GM18868 (cell line): ENCODE measurements at regions not wholly inside any gene's neighbourhood (a gene's known extent, or its start where the extent isn't known, plus 50 kb on each side); places are given as distances from the start of the nearest gene placed in this dataset.

Source experiments
- ATAC-seq: cut with Tn5 transposase; IDR thresholded peaks from one replicate; pipeline ENCODE4 v1.9.1; 2021; ENCODE audit warnings: mild to moderate bottlenecking, moderate library complexity; ENCODE audit not compliant: unreplicated experiment

- no peak for ATAC-seq
Observed at GRCh38 chr10:29925771-29926692, 133.4 kb downstream of the JCAD start.

GRCh38 chr10:29924436-29924835 is 134.9 kb downstream of the JCAD start:
- ATAC-seq = no peak

GRCh38 chr10:29923416-29923965 is 135.9 kb downstream of the JCAD start:
- no peak for ATAC-seq

- no peak for ATAC-seq
Observed at GRCh38 chr10:29922892-29923291, 136.5 kb downstream of the JCAD start.

- no peak for ATAC-seq
Observed at GRCh38 chr10:29922226-29922625, 137.2 kb downstream of the JCAD start.

GRCh38 chr10:29921071-29921446 is 138.3 kb downstream of the JCAD start:
- no peak for ATAC-seq

- no peak for ATAC-seq
Observed at GRCh38 chr10:29920408-29921070, 138.8 kb downstream of the JCAD start.

- no peak for ATAC-seq
Observed at GRCh38 chr10:29918623-29919400, 140.6 kb downstream of the JCAD start.

GRCh38 chr10:29917311-29917710 is 142.1 kb downstream of the JCAD start:
- ATAC-seq = no peak

GRCh38 chr10:29916669-29917068 is 142.7 kb downstream of the JCAD start:
- ATAC-seq = no peak

GRCh38 chr10:29914986-29915785 is 144.2 kb downstream of the JCAD start:
- no peak for ATAC-seq

GRCh38 chr10:29908962-29909361 is 150.4 kb downstream of the JCAD start:
- no peak for ATAC-seq

GRCh38 chr10:29900865-29901264 is 158.5 kb downstream of the JCAD start:
- ATAC-seq = no peak

GRCh38 chr10:29897999-29898716 is 161.2 kb downstream of the JCAD start:
- no peak for ATAC-seq

GRCh38 chr10:29897430-29897829 is 162.0 kb downstream of the JCAD start:
- ATAC-seq = no peak

GRCh38 chr10:29896053-29896452 is 163.3 kb downstream of the JCAD start:
- ATAC-seq = no peak

GRCh38 chr10:29895456-29895855 is 163.9 kb downstream of the JCAD start:
- no peak for ATAC-seq

- no peak for ATAC-seq
Observed at GRCh38 chr10:29888321-29888720, 171.1 kb downstream of the JCAD start.

GRCh38 chr10:29886299-29886698 is 173.1 kb downstream of the JCAD start:
- no peak for ATAC-seq

- no peak for ATAC-seq
Observed at GRCh38 chr10:29883231-29883630, 176.2 kb downstream of the JCAD start.
